Stimulated activated CD4-positive, alpha-beta T cell treated with anti-CD3 and anti-CD28 coated beads, Interleukin-1b, Interleukin-23, amount 100 ng/mL, for 48 hours (primary cell): ENCODE measurements at regions not wholly inside any gene's neighbourhood (a gene's known extent, or its start where the extent isn't known, plus 50 kb on each side); places are given as distances from the start of the nearest gene placed in this dataset.

Experiments
- DNase-seq: peaks from one replicate; pipeline ENCODE4 v3.0.0-alpha.2; 2020

DNA sequence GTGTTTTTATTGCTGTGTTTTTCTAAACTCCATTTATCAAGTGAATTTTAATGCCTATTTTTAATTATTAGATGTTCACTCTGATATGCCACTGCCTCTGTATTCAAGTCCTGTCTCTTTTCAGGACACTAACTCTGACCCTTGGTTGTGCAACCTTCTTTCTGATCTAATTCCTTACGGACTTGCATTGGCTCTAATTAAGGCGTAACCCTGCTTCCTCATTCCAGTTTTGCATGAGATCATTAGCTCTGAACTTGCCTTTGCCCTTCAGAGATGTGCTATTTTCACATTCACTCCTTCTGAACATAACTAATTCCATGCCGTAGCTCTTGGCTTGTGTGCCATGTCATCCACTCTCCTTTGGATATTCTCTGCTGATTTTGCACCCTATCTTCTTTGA lies 162.5 kb upstream of the TMEFF2 start:
- DNase-seq: no peak

- no peak for DNase-seq
Measured at GRCh38 chr2:192354512-192355244, 159.9 kb upstream of the TMEFF2 start.

DNA sequence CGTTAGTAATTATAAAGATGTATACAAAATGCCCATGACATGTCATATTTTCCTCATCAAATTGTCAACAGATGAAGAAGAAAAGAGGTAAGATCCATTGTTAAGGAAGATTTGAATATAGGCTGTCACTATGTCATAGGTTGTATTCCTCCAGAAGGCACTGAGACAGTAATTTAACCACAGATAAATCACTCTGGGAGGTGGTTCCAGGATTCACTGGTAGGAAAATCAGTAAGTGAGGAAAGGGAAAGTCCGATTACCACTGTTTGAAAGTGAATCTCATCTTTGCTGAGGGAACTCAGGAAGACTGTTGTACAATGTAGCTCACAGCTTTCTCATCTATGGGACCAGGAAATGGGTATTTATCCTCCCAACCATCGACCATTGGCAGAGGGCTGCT lies 152.8 kb upstream of the TMEFF2 start:
- DNase-seq: no peak

GRCh38 chr2:192345287-192345686 lies 150.6 kb upstream of the TMEFF2 start:
- no peak for DNase-seq

DNA sequence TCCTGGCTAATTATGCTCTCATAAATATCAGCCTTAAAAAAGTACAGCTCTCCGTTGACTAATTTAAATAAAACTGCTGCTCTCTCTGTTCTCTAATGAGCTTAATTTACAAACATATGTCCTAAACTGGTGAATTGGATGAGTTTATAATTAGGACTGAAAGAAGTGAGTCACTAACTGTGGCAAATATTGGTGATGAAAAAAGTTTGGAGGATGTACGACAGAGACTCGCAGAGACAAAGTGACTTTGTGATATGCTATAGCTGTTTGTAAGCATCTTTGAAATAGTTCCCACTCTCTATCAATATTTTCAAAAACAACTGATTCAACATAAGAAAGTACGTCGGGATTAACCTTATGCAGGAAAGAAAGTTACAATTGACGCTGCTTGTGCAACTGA lies 138.9 kb upstream of the TMEFF2 start:
- no peak for DNase-seq

DNA sequence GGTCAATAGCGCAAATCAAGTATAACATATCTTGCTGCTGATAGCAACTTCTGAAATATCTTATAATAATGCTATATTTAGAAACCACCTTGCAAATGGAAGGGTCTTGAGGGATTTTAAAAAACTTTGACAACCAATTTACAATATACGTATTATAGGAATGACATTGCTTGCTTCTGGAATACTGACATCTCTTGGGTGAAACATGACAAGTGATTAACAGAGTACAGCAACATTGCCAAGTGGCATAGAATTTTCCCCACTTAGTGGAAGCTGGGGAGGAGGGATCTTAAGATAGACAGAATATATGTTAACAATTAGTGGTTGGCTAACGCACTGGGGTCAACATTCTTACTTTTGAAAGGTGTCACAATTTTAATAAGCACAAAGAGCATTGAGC lies 133.6 kb upstream of the TMEFF2 start:
- no peak for DNase-seq

- DNase-seq: no peak
Measured at GRCh38 chr2:192327576-192327975, 132.8 kb upstream of the TMEFF2 start.

GRCh38 chr2:192315543-192315942 lies 120.8 kb upstream of the TMEFF2 start:
- DNase-seq: no peak

GRCh38 chr2:192314800-192315481 lies 120.2 kb upstream of the TMEFF2 start:
- no peak for DNase-seq

DNA sequence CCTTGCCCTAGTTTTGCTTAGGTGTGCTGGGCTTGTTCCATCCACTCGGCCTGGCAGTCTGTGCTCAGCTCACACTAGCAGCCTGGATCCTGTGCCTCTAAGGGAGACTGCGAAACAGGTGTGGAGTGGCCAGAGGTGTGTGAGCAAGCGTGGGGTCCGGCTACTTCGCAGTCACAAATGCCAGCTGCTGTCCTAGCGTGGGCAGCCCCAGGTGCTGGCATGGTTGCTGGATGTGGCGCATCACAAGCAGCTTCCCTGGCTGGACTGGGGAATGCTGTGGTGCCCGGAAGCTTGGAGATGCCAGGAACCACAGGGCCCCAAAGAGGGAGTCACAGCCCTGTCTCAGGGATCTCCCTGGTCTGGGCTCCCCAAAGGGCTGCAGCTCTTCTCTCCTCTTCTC lies 119.0 kb upstream of the TMEFF2 start:
- DNase-seq: no peak

GRCh38 chr2:192311701-192312460 lies 117.1 kb upstream of the TMEFF2 start:
- no peak for DNase-seq

DNA sequence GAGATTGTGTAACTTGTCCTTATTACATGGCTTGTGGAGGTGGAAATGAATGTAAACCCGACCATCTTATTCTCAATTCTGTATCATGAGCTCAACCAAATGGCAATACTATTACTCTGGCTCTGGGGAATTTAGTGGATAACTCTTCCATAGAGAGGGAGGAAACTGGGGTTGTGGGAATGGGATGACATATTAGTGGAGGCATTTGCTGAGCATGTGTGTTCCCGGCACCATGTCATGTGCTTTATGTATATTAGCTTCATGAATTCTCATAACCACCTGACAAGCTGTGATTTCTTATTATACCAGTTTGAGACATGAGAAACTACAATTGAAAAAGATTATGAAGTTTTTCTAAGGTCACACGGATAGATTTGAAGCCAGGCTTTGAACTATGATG lies 112.8 kb upstream of the TMEFF2 start:
- DNase-seq: no peak

- DNase-seq: no peak
Measured at GRCh38 chr2:192298664-192299063, 103.9 kb upstream of the TMEFF2 start.

DNA sequence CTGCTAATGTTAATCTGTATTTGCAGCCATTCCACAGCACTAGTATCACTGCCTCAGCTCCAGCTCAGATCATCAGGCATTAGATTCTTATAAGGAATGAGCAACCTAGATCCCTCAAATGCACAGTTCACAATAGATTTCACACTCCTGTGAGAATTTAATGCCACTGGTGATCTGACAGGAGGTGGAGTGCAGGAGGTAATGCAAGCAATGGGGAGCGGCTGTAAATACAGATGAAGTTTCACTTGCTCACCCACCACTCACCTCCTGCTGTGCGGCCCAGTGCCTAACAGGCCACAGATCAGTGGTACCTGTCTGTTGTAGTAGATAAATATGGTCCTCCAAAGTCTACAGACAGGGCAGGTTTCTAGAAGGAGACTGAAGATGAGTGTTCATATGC lies 97.7 kb upstream of the TMEFF2 start:
- DNase-seq: no peak

GRCh38 chr2:192288295-192288694 lies 93.6 kb upstream of the TMEFF2 start:
- no peak for DNase-seq

GRCh38 chr2:192286093-192286701 lies 91.5 kb upstream of the TMEFF2 start:
- no peak for DNase-seq

- DNase-seq: no peak
Measured at GRCh38 chr2:192283450-192283849, 88.7 kb upstream of the TMEFF2 start.

GRCh38 chr2:192278701-192279100 lies 84.0 kb upstream of the TMEFF2 start:
- no peak for DNase-seq

- DNase-seq: no peak
Measured at GRCh38 chr2:192277494-192278109, 82.9 kb upstream of the TMEFF2 start.

DNA sequence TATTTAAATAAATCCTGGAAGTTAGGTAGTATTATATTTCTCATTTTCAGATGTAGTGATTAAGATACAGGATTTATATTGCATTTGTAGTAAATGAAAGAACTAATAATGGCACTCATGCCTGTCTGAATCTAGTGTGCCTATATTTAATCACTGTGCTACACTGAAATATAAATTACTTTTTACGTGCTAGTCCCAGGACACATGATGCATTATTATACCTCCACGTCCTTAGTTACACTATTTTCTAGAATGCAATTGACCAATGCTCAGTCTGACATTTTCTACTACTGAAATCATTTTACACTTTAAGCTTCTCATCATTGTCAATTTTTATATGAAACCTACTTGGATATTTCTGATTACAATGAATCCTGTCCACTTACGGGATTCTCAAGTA lies 80.9 kb upstream of the TMEFF2 start:
- no peak for DNase-seq

DNA sequence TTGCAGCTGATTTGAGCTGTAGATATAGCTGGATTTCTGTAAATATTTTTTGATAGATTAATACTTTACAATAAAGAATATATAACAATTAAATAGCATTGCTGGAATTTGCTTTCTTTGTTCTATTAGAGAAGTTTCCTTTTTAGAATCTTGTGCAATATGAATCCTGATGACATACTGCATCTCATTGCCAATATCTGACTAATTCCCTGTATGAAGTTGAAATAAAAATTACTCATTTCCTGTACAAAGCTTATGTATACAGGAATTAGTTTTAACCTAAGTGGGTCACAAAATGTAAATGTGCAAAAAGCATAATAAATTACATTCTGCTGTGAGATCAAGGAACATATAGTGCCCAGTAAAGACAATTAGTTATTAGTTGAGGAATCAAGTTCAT lies 72.8 kb upstream of the TMEFF2 start:
- DNase-seq: no peak

GRCh38 chr2:192265751-192266150 lies 71.0 kb upstream of the TMEFF2 start:
- no peak for DNase-seq

DNA sequence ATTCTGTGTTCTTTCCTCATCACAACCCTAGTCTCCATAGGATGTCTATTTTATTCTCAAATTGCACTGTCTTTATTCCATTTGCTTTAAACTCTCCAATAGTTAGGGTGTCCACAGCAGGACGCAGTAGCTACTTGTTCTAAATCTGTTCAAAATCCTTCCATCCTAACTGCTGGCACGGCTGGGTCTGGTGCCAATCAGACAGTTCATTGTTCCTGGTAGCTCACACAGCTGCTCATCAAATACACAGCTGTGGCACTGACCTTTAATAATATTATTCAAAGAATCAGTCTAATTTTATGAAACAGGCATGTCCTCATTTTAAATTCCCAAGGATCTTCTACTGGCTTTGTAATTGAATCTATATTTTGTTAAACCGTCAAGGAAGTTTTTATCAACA lies 59.7 kb upstream of the TMEFF2 start:
- DNase-seq: no peak
